ENCODE measurements at regions not wholly inside any gene's neighbourhood (a gene's known extent, or its start where the extent isn't known, plus 50 kb on each side); places are given as distances from the start of the nearest gene placed in this dataset.

DNA sequence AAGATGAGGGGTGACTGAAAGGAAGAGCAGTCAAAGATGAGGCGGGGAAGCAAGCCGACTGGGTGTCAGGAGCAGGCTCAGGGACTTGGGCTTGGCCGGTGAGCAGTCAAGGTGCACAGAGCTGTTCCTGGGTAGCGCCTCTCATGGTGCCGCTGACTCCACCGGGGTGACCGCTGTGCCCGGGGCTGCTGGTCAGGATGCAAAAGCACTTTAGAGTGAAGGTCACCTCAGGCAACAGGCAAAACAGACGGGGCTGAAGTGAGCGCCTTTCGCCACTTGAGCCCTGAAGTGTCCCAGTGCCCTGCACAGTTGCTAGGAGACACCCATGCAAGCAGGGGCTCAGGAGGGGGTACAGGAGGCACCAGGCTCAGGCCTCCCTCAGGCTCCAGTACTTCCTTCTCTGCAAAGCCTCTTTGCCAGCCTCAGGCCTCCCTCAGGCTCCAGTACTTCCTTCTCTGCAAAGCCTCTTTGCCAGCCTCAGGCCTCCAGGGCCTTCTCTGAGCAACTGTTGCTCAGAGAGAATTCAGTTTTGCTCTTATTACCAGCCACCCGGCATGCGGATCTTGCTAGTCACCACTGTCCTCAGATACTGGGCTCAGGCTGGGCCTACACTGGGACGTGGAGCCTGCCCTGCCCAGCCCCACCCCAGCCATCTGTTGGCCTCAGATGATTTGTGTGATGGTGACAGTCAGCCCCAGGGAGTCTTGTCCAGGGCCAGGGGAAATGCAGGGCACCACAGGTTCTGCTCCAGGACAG, 99.7 kb upstream of the IRF2BP2 start:
- Histone ChIP-seq H3K36me3 (ENCODE audit: control insufficient read depth, insufficient read depth, low read length) (no peaks in the 10 kb centered on the region), H3K27me3 (ENCODE audit: control insufficient read depth, insufficient read depth, low read length) (no peaks in the 10 kb centered on the region), H3K9me3 (ENCODE audit: control insufficient read depth, insufficient read depth, low read depth, low read length) (peaks cover 3% of the 10 kb centered on the region; the same call in 1 of the 2 replicates), H3K4me1 (ENCODE audit: control insufficient read depth, insufficient read depth, low read length) (peaks cover 6% of the 10 kb centered on the region; the same call in 1 of the 2 replicates), H3K4me3 (ENCODE audit: low read depth in 2 of 2, low read length in 2 of 2) (no peak overlapping the region), H3K27ac (ENCODE audit: low read length) (peak overlapping the region; percentile 76)
- ChIA-PET CTCF (no interaction called here), POLR2A (no interaction called here)
- intact Hi-C loops (cut with micrococcal nuclease; ENCODE audit: unreplicated experiment): no loop called here
- TF ChIP-seq, protein P1, sequence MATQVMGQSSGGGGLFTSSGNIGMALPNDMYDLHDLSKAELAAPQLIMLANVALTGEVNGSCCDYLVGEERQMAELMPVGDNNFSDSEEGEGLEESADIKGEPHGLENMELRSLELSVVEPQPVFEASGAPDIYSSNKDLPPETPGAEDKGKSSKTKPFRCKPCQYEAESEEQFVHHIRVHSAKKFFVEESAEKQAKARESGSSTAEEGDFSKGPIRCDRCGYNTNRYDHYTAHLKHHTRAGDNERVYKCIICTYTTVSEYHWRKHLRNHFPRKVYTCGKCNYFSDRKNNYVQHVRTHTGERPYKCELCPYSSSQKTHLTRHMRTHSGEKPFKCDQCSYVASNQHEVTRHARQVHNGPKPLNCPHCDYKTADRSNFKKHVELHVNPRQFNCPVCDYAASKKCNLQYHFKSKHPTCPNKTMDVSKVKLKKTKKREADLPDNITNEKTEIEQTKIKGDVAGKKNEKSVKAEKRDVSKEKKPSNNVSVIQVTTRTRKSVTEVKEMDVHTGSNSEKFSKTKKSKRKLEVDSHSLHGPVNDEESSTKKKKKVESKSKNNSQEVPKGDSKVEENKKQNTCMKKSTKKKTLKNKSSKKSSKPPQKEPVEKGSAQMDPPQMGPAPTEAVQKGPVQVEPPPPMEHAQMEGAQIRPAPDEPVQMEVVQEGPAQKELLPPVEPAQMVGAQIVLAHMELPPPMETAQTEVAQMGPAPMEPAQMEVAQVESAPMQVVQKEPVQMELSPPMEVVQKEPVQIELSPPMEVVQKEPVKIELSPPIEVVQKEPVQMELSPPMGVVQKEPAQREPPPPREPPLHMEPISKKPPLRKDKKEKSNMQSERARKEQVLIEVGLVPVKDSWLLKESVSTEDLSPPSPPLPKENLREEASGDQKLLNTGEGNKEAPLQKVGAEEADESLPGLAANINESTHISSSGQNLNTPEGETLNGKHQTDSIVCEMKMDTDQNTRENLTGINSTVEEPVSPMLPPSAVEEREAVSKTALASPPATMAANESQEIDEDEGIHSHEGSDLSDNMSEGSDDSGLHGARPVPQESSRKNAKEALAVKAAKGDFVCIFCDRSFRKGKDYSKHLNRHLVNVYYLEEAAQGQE (IDR thresholded peaks at IDR 0.05; ENCODE audit: insufficient read depth in 1 of 2, low read depth in 2 of 2, low read length in 1 of 2): no peak
- no peak for TF ChIP-seq TCF7L2 (IDR thresholded peaks at IDR 0.05; ENCODE audit: low read depth, low read length)
- ATAC-seq (peak; percentile 33; the same call in 1 of the 2 replicates), DNase-seq (ENCODE audit: low read depth, low spot score) (no peak)
- in situ Hi-C loops (cut with HindIII; ENCODE audit: low pct_unique_long_range_greater_than_20kb, low sequenced_read_pairs): no loop called here
- BruUV-seq (replicated peaks): no TSS peak

DNA sequence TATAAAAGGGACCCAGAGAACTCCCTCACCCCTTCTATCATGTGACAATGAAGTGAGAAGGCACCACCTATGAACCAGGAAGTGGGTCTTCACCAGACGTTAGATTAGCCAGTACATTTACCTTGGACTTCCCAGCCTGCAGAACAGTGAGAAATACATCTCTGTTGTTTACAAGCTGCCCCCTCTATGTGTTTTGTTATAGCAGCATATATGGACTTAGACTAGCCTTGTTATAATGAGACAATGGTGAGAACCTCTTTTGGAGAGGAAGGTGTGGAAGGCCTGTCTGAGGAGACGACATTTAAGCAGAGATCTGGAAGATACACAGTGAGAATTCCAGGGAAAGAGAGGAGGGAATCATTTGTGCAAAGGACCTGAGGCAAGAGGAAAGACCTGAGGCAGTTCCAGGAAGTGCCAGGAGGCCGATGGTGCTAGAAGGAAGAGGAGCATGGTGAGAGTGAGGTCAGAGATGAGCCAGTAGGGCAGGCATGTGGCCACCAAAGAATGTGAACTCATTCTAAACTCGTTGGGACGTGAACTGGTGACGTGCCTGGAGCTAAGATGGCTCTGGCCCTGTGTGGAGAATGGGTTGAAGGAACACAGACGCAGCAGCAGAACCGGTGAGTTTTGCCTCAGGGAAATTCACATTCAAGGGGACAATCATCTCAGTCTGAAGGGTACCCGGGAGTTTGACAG, 98.9 kb upstream of the IRF2BP2 start:
- ChIA-PET POLR2A (no interaction called here), CTCF (no interaction called here)
- TF ChIP-seq, protein P2, sequence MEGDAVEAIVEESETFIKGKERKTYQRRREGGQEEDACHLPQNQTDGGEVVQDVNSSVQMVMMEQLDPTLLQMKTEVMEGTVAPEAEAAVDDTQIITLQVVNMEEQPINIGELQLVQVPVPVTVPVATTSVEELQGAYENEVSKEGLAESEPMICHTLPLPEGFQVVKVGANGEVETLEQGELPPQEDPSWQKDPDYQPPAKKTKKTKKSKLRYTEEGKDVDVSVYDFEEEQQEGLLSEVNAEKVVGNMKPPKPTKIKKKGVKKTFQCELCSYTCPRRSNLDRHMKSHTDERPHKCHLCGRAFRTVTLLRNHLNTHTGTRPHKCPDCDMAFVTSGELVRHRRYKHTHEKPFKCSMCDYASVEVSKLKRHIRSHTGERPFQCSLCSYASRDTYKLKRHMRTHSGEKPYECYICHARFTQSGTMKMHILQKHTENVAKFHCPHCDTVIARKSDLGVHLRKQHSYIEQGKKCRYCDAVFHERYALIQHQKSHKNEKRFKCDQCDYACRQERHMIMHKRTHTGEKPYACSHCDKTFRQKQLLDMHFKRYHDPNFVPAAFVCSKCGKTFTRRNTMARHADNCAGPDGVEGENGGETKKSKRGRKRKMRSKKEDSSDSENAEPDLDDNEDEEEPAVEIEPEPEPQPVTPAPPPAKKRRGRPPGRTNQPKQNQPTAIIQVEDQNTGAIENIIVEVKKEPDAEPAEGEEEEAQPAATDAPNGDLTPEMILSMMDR (IDR thresholded peaks at IDR 0.05): no peak
- TF ChIP-seq TCF7L2 (IDR thresholded peaks at IDR 0.05; ENCODE audit: low read depth, low read length) (no peak), POLR2AphosphoS5 (IDR thresholded peaks at IDR 0.05; ENCODE audit: low read depth, low read length) (no peak), SIN3A (IDR thresholded peaks at IDR 0.05; ENCODE audit: borderline replicate concordance, insufficient read depth, low read depth, low read length) (no peak)
- TF ChIP-seq, protein P1 (IDR thresholded peaks at IDR 0.05; ENCODE audit: insufficient read depth in 1 of 2, low read depth in 2 of 2, low read length in 1 of 2): no peak
- ATAC-seq (no peak), DNase-seq (ENCODE audit: low read depth, low spot score) (no peak)
- in situ Hi-C loops (cut with HindIII; ENCODE audit: low pct_unique_long_range_greater_than_20kb, low sequenced_read_pairs): no loop called here
- Histone ChIP-seq H3K9me3 (ENCODE audit: control insufficient read depth, insufficient read depth, low read depth, low read length) (peaks cover 3% of the 10 kb centered on the region; the same call in 1 of the 2 replicates), H3K36me3 (ENCODE audit: control insufficient read depth, insufficient read depth, low read length) (no peaks in the 10 kb centered on the region), H3K4me3 (ENCODE audit: low read depth in 2 of 2, low read length in 2 of 2) (no peak overlapping the region), H3K4me1 (ENCODE audit: control insufficient read depth, insufficient read depth, low read length) (peaks cover 6% of the 10 kb centered on the region; the same call in 1 of the 2 replicates), H3K27me3 (ENCODE audit: control insufficient read depth, insufficient read depth, low read length) (no peaks in the 10 kb centered on the region), H3K27ac (ENCODE audit: low read length) (peak overlapping the region; percentile 76)
- BruUV-seq (replicated peaks): no TSS peak
- intact Hi-C loops (cut with micrococcal nuclease; ENCODE audit: unreplicated experiment): no loop called here

Measured in Panc1 (cell line).